K562 (cell line): ENCODE measurements at regions not wholly inside any gene's neighbourhood (a gene's known extent, or its start where the extent isn't known, plus 50 kb on each side); places are given as distances from the start of the nearest gene placed in this dataset.

Source experiments
- CBFA2T2 ChIP-seq: fragments of 450-650 bp; conservative IDR thresholded peaks from 2 replicates; pipeline ENCODE4 v1.6.1; 2017; ENCODE audit warnings: mild to moderate bottlenecking
- CBFA2T3 ChIP-seq: fragments of 450-650 bp; IDR thresholded peaks from 2 replicates; pipeline ENCODE4 v1.6.1; 2017
- DACH1 ChIP-seq: fragments of 450-650 bp; IDR thresholded peaks from 2 replicates; pipeline ENCODE4 v1.6.1; 2018; ENCODE audit not compliant: partially characterized antibody
- ELF1 ChIP-seq: fragments of 200-800 bp; sonication (Bioruptor generic); IDR thresholded peaks from 2 replicates; pipeline ENCODE4 v1.6.1; 2016; ENCODE audit warnings: missing genetic modification characterization, missing compliant biosample characterization
- GABPA ChIP-seq: fragments of 200-800 bp; sonication (Bioruptor generic); conservative IDR thresholded peaks from 2 replicates; pipeline ENCODE4 v1.6.1; 2016; ENCODE audit warnings: low read depth, missing genetic modification characterization, missing compliant biosample characterization
- HDAC3 ChIP-seq: fragments of 450-650 bp; IDR thresholded peaks from 2 replicates; pipeline ENCODE4 v1.6.1; 2018; ENCODE audit warnings: borderline replicate concordance, mild to moderate bottlenecking, moderate library complexity; ENCODE audit not compliant: partially characterized antibody
- HDAC6 ChIP-seq: IDR thresholded peaks from 2 replicates; pipeline ENCODE4 v1.6.1; 2012; ENCODE audit warnings: low read depth, mild to moderate bottlenecking, control low read depth, inconsistent platforms, low read length, moderate library complexity
- KDM2B ChIP-seq: fragments of 250-450 bp; sonication (Bioruptor Pico); IDR thresholded peaks from 2 replicates; pipeline ENCODE4 v1.8.0; 2021; ENCODE audit warnings: mild to moderate bottlenecking, moderate library complexity
- NCOA6 ChIP-seq: fragments of 450-650 bp; IDR thresholded peaks from 2 replicates; pipeline ENCODE4 v1.6.1; 2017; ENCODE audit warnings: mild to moderate bottlenecking
- NFE2 ChIP-seq: IDR thresholded peaks from 2 replicates; pipeline ENCODE4 v1.6.1; 2014; ENCODE audit warnings: antibody characterized with exemption, low read depth
- OTX1 ChIP-seq: fragments of 450-650 bp; formaldehyde crosslinking; IDR thresholded peaks from 2 replicates; pipeline ENCODE4 v1.4.0; 2022; ENCODE audit warnings: mild to moderate bottlenecking
- RBM25 ChIP-seq: fragments of 200-400 bp; formaldehyde crosslinking; IDR thresholded peaks from 2 replicates; pipeline ENCODE4 v1.6.1; 2018; ENCODE audit warnings: low read length, low read depth, moderate library complexity; ENCODE audit not compliant: severe bottlenecking
- TCF3 ChIP-seq: sonication (generic); formaldehyde crosslinking; IDR thresholded peaks from 2 replicates; pipeline ENCODE4 v1.4.0; 2020; ENCODE audit warnings: mild to moderate bottlenecking, missing genetic modification reagents
- THRB ChIP-seq: fragments of 450-650 bp; formaldehyde crosslinking; conservative IDR thresholded peaks from 2 replicates; pipeline ENCODE4 v1.4.0; 2022; ENCODE audit warnings: mild to moderate bottlenecking, missing genetic modification characterization
- ZKSCAN8 ChIP-seq: fragments of 200-800 bp; sonication (Bioruptor generic); IDR thresholded peaks from 2 replicates; pipeline ENCODE4 v1.6.1; 2016; ENCODE audit warnings: missing genetic modification characterization, missing compliant biosample characterization
- ZNF707 ChIP-seq: fragments of 250-450 bp; sonication (Bioruptor Pico); conservative IDR thresholded peaks from 2 replicates; pipeline ENCODE4 v1.8.0; 2022; ENCODE audit warnings: inconsistent platforms, mild to moderate bottlenecking, moderate library complexity
- TF ChIP-seq, protein P1 (sequence below): fragments of 450-650 bp; IDR thresholded peaks from 2 replicates; pipeline ENCODE4 v1.6.1; 2016; ENCODE audit warnings: low read depth
- TF ChIP-seq, protein P2 (sequence below): fragments of 450-650 bp; formaldehyde crosslinking; IDR thresholded peaks from 2 replicates; pipeline ENCODE4 v1.4.0; 2020; ENCODE audit warnings: mild to moderate bottlenecking, moderate library complexity

DNA sequence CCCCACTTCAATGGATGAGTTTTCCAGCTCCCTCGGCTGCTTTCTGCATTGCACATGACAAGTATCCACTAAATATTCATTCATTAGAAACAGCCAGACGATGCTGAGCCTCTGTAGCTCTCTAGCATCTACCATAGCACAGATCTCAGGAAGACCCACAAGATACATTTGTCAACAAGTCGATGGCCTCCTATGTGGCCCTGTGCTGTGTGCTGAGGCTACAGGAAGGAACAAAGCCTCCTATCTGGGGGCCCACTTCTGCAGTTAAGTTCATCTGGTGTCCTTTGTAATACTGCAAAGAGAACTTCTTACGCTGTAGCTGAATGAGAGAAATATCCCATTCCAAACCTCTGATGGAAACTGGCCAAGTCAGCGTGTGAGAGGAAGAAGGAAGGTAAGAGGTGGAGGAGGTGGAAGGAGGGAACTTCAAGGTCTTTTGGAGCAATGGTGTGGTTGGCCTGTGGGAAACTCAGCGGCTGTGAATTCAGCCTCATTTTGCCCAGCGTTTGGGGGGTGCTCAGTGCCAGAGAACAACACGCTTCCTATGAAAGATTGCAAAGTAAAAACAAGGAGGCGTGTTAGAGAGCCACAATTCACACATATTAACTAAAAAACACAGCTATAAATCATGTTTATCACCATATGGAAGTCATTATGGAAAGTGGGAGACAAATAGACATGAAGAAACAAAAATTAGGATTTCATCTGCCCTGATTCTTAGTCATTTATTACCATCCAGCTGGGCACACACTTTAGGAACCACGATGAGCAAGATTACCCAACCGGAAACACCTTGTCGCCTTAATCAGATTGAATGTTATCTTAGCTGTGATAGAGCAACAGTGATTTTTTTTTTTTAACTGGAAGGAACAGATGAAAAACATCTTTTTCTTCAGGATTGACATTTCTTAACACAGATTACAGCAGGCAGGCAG is 62.2 kb upstream of the USP6NL start (continued):
- TF ChIP-seq HDAC6 (no peak), ZKSCAN8 (CRISPR knock-in tag) (no peak), OTX1 (CRISPR knock-in tag) (no peak), TCF3 (CRISPR knock-in tag) (peak; percentile 48; the same call in 1 of the 2 replicates), RBM25 (no peak), THRB (CRISPR knock-in tag) (no peak), KDM2B (CRISPR knock-in tag) (no peak), ZNF707 (no peak), NCOA6 (no peak), DACH1 (peak; percentile 7), CBFA2T2 (peak; percentile 61), ELF1 (tag) (no peak), HDAC3 (no peak), CBFA2T3 (peak; percentile 82), GABPA (tag) (no peak), NFE2 (no peak)
- TF ChIP-seq, protein P1, sequence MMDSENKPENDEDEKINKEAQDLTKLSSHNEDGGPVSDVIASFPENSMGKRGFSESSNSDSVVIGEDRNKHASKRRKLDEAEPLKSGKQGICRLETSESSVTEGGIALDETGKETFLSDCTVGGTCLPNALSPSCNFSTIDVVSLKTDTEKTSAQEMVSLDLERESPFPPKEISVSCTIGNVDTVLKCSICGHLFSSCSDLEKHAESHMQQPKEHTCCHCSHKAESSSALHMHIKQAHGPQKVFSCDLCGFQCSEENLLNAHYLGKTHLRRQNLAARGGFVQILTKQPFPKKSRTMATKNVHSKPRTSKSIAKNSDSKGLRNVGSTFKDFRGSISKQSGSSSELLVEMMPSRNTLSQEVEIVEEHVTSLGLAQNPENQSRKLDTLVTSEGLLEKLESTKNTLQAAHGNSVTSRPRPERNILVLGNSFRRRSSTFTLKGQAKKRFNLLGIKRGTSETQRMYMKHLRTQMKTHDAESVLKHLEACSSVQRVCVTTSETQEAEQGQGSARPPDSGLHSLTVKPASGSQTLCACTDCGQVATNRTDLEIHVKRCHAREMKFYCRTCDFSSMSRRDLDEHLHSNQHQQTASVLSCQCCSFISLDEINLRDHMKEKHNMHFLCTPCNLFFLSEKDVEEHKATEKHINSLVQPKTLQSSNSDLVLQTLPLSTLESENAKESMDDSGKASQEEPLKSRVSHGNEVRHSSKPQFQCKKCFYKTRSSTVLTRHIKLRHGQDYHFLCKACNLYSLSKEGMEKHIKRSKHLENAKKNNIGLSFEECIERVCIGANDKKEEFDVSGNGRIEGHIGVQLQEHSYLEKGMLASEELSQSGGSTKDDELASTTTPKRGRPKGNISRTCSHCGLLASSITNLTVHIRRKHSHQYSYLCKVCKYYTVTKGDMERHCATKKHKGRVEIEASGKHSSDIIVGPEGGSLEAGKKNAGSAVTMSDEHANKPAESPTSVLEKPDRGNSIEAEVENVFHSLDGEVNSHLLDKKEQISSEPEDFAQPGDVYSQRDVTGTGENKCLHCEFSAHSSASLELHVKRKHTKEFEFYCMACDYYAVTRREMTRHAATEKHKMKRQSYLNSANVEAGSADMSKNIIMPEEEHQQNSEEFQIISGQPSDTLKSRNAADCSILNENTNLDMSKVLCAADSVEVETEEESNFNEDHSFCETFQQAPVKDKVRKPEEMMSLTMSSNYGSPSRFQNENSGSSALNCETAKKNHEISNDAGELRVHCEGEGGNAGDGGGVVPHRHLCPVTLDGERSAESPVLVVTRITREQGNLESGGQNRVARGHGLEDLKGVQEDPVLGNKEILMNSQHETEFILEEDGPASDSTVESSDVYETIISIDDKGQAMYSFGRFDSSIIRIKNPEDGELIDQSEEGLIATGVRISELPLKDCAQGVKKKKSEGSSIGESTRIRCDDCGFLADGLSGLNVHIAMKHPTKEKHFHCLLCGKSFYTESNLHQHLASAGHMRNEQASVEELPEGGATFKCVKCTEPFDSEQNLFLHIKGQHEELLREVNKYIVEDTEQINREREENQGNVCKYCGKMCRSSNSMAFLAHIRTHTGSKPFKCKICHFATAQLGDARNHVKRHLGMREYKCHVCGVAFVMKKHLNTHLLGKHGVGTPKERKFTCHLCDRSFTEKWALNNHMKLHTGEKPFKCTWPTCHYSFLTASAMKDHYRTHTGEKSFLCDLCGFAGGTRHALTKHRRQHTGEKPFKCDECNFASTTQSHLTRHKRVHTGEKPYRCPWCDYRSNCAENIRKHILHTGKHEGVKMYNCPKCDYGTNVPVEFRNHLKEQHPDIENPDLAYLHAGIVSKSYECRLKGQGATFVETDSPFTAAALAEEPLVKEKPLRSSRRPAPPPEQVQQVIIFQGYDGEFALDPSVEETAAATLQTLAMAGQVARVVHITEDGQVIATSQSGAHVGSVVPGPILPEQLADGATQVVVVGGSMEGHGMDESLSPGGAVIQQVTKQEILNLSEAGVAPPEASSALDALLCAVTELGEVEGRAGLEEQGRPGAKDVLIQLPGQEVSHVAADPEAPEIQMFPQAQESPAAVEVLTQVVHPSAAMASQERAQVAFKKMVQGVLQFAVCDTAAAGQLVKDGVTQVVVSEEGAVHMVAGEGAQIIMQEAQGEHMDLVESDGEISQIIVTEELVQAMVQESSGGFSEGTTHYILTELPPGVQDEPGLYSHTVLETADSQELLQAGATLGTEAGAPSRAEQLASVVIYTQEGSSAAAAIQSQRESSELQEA = no peak
- TF ChIP-seq, protein P2, sequence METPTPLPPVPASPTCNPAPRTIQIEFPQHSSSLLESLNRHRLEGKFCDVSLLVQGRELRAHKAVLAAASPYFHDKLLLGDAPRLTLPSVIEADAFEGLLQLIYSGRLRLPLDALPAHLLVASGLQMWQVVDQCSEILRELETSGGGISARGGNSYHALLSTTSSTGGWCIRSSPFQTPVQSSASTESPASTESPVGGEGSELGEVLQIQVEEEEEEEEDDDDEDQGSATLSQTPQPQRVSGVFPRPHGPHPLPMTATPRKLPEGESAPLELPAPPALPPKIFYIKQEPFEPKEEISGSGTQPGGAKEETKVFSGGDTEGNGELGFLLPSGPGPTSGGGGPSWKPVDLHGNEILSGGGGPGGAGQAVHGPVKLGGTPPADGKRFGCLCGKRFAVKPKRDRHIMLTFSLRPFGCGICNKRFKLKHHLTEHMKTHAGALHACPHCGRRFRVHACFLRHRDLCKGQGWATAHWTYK (CRISPR knock-in tag) = no peak
